ENCODE measurements at regions not wholly inside any gene's neighbourhood (a gene's known extent, or its start where the extent isn't known, plus 50 kb on each side); places are given as distances from the start of the nearest gene placed in this dataset.

DNA sequence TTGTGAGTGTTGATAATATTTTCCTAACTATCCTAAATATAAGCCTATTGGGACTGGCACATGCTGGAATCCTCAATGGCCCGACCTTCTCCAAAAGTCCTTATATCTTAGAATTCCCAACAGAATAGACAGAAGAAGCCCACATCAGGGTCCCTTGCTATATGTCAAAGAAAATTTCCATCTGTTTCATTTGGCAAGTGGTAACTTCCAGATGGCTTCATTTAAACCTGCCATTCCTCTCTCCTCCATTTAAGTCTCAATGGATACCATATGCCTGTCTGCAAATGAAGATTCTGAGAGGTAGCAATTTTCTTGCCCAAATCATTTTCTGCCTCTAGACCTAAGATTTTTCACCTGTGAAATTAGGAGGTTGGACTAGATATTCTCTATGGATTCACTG lies 73.1 kb upstream of the KCNA4 start:
- DNase-seq, result no peak

DNA sequence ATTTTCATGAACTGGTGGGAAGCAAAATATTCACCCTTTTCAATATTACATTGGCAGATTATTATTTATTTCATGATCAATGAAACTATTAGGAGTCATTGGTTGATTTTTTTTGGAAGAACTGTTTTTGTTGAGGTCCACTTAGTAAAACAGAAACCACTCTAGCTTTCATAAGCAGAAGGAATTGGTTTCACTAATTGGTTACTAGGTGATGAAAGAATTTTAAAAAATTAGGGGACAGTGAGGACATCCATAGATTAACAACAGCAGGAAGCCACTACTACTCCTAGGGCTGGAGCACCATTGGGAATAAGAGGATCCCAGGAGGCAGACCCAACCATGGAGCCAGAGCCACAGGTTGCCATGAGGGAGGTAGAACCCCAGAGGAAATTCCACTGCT lies 74.4 kb upstream of the KCNA4 start:
- no peak for DNase-seq

DNA sequence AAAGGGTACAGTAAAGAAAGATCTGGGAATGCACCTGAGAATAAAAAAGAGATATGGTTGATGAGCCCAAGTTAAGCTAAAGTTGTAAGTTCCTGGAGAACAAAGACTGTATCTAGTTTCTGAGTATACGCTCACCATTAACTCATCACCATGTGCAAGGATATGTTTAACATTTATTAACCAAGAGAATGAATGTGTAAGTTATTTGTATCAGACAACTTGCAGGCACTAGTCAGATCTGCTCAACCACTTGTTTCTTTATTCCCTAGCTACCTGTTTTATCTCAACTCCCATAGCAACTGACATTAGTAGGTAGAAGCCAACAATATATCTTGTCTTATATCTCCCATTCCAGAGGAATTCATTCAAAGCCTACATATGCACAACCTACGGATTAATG lies 74.9 kb upstream of the KCNA4 start:
- no peak for DNase-seq

DNA sequence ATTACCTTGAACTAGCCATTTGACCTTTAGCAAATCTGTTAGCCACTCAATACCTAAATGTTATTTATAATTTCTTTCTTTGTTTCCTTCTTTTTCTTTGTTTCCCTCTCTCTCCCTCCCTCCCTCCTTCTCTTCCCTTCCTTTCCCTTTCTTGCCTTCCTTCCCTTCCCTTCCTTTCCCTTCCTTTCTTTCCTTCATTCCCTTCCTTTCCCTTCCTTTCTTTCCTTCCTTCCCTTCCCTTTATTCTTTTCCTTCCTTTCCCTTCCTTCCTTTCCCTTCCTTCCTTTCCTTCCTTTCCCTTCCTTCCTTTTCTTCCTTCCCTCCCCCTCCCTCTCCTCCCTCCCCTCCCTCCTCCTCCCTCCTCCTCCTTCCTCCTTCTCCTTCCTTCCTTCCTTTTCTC lies 75.7 kb upstream of the KCNA4 start:
- DNase-seq, result no peak

DNA sequence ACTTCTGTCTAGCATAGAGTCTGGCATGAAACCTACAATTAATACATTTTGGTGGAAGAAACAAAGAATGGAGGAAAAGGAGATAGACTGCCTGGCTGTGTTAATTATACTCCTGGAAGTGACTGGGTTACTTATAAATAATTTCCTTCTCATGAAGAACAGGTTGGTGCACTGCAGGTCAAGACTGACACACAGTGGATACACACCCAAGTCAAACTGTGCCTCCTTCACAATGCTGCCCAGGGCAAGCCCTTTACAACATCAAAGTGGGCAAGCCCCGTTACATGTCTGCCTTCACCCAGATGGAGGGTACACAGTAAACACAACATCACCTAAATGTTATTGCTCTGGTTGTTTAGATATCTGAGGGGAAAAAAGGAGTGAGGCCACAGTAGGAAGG lies 83.7 kb upstream of the KCNA4 start:
- DNase-seq, result no peak

DNA sequence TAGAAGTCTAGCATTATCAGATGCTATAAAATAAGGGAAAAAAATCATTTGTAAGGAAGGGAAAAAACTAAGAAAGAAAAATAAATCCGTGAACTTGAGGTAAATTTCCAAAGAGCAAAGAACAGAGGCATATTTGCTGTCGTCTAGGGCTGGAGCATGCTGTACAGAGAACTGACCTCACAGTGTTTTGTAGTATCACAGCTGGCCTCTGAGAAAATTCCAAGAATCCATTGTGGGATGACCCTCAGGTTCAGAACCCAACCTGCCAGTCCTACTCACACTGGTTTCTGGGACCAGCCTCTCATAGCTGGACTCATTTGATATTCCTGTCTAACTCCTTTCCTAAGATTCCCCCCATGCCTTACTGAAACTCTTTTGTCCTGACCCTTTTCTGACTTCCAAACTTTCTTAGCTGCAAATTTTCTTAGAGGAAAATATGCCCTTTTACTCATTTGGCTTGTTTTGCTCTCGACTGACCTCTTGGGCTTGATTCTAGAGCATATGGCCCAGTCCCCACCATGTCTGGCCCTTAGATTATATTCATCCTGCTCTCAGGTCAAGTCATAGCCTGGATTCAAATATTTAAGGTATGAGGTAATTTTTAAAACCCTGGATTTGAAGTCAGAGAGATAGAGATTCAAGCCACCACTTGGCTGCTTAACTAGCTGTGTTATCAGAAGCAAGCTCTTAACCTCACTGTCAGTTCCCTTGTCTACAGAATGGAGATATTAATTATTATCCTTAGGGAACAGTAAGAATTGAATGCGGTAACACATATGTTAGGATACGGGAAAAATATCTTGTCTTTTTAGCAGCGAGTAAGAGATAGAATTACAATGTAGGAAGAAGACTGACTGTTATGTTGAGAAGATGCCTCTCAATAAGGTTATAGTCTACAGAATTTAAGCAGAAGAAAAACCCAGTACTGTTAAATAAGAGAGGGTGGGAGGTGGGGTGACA lies 89.7 kb upstream of the KCNA4 start:
- no peak for DNase-seq

DNA sequence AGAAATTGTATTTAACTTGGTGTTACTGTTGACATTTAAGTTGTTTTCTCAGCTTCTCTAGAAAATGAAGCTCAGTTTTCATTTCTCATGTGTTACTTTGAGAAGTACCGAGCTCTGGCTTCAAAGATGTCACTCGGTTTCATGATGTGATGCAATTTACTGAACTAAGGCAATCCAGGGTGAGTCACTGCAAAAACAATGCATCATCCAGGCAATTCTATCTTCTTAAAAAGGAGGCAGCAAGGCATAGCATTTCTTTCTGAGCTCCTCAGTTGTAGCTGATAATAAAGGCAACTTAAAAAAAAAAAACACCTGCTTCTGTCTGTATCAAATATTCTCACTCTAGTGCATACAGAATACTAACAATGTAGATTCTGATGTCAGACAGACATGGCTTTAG lies 91.1 kb upstream of the KCNA4 start:
- DNase-seq, result no peak

DNA sequence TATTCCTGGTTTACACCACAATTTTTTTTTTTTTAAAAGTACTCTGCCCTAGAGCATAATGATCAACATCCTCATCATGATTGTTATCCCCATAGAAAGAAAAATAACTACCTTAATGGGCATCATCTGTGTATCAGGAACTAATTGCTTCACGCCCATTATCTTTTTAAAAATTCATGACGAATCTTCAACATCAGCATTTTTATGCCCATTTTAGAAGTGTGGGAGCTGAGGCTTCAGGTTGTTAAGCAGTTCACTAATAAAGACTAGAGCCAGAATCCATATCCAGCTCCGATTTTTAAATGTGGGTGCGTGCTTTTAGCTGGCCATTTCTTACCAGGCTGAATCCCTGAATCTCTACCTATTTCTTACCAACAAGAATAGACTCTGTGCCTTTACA lies 92.9 kb upstream of the KCNA4 start:
- DNase-seq, result no peak

DNA sequence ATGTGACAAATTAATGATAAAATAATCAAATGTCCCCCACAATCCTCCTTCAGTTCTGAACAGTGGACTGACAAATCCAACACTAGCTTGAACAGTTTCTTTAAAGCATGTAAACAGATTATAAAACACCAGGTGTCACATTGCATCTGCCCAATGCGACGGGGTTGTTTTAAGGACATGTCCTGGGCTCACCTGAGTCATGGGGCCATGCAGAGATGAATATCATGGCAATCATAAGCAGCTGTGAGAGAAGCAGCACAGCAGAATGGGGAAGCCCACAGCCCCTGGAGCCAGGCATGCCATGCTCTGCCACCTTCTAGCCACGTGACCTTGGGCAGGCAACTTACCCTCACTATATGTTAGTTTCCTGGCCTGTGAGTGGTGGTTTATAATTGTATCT lies 93.9 kb upstream of the KCNA4 start:
- no peak for DNase-seq

DNA sequence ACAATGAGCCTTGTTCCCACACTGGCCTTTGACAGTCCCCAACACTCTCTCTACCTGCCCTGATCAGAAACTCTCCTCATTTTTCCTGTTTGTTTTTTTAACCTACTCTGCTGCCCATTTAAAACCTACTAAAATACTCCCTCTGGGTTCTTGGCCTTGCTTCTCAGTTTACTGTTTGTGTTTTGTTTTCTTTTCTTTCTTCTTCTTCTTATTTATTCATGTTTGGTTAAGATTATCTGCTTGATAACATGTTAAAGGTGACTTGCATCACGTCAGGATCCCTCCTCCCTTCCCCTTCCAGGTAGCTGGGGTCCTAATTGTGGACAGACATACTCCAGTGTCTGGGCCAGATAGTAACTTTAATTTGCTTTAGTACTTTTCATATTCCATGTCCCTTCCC lies 95.0 kb upstream of the KCNA4 start:
- DNase-seq, result no peak

DNA sequence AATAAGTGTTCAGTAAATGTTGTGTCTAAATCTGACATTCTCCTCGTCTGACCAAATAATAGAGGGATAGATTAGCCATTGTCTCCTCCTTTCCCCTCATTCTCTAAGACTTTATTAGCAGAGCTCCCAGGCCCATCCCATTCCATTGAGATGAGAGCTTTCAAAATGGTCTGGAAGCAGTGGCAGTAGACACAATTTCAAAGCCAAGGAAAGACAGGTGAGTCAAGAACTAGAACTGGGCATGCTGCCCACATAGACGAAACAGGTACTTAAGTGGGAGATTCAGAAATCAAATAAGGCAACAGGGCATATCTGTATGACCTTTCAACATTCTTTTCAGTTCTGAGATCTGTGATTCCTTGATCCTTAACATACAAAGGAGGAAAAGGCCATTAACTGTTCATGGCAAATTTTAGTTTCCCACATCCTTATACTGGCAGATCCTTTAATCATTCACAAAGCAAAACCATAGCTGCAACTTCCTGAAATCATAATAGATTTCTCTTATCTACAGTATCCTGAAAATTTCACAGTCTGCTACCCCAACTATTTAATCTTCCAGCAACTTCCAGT lies 96.6 kb upstream of the KCNA4 start:
- DNase-seq, result no peak

DNA sequence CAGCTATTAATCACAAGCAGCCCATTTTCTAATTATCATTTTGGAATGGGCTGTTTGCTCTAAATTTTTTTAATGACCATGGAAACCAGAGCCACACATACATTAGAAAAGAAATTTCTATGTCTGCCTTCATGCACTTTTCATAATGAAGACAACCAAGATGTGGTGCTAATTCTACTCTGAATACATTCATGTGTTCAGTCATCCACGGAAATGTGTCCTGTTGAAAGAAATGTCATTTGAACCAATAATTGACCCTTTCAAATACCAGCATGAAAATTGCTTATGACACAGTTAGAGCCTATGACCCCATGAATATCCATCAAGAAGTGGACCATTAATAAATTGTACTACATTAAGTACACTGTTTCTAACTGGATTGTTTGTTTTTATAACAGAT lies 99.7 kb upstream of the KCNA4 start:
- DNase-seq, result no peak

DNA sequence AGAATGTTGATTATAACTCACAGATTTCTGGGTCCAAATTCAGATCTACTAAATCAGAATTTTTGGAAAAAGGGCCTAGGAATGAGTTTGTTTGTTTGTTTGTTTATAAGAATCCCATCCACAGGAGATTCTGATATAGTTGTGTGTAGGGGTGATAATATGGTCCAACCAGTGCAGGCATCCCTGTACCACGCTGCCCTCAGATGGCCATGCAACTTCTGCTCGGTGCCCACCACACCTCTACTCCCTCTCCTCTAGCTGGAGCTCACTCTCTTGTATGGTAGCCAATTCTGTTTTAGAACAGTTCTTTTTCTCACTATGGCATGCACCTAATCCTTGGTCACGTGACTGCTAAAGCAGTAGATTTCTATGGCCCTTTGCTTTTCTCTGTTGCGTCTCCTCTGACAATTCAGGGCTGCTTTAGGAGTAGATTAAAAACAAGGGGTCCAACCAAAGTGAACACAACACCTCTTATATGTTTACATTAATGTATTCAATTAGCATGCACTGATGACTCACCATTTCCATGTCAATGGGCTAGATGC lies 103.3 kb upstream of the KCNA4 start:
- DNase-seq, result no peak

DNA sequence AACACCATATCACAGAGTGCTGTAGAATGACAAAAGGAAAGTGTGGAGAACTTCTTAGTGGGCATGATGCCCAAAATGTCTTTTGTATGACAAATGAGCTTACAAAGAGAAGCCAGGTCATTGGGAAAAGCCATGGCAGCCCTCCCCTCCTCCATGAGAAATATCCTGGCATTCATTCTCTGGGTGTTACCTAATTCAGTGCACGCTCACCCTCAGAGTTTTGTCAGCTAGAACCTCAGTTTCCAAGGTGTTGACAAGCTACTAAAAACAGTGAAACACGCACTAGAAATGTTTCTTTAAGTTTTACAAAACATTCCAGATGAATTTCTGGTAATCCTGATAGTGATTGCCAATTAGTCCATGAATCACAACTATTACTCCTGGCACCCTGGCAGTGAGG lies 105.4 kb upstream of the FSHB start:
- no peak for DNase-seq

DNA sequence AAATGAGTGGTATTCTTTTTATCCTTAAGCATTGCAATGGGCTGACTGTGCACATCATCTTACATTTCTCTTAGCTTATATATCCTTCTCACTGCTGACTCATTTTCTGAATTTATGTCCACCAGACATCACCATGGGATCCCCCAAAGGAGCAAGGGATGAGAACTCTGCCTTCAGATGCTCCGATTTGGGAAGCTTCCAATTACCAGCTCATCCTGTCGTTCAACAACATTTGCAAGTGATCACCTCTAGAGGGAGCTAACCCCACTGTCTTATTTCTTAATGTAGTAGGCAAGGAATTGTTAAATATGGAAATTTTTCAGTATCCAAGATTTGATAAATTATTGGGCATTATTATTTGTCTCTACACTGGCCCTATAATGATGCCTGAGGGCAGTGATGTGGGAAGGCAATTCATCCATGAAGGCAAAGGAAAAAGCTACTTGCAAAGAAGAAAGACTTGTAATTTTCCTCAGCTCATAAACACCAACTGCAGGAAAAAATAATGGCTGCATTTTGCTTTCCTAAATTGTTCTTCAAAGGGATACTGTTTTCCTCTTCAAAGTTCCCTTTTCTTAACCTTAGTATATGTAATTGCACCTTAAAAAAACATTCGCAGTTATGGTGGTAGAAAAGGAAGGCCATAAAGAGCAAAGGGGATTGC lies 102.4 kb upstream of the FSHB start:
- DNase-seq, result no peak

DNA sequence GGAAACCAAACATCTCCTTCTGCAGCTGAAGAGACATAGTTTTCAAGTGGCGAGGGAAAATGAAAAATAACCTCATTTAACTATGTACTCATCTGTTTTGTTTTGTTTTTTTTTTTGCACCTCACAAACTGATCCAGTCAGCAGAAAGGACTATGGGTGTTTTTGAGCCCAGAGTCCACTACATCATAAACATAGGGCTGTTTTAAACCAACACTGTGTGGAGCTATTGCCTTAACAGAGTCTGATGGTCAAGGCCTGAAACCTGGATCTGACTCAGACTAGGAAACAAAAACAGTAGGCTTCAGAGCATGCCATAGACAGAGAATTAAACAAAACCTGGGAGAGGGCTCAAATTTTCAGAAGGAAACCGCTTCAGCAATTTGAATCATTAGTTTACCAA lies 99.3 kb upstream of the FSHB start:
- no peak for DNase-seq

DNA sequence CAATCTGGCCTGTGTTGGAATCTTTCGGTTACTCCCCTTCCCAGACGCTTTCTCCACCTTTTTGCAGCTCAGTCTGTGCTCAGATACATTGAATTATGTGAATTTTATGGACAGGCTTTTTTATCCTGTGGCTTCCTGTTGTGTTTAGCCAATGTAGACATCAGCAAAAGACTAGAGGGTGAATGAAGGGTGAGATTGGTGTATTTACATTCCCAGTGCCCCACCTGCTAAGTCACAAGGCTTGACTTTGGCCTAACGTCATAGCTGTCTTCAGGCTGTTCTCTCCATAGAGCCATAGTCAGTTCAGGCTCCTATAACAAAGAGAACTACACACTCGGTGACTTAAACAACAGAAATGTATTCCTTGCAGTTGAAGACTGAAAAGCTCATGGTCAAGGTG lies 97.5 kb upstream of the FSHB start:
- no peak for DNase-seq

DNA sequence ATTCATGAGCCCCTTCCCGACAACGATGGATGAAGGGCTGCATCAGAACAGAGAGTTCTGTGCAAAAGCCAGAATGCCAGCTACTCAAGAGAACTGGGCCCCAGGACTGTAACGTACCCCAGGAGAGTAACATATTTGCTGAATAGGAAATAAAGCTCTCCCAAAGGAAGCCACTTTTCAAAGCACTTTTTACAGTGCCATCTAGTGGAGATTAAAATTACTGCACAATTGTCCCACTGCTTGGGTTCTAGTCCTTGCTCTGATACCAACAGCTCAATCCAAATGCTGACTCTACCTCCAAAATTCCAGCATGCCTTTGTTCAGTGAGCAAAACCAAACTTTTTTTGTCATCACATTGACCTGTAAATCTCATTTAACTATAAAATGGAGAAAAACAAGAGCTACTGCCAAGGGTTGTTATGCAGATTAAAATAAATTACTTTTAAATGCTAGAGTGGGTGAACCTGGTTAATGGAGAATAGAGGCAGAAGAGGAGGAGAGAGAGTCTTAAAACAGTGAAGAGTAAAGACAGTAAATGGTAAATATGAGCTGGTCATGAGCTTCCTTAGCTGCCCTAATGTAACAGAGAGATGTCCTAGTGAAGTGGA lies 87.6 kb upstream of the FSHB start:
- peak; percentile 0 for DNase-seq

DNA sequence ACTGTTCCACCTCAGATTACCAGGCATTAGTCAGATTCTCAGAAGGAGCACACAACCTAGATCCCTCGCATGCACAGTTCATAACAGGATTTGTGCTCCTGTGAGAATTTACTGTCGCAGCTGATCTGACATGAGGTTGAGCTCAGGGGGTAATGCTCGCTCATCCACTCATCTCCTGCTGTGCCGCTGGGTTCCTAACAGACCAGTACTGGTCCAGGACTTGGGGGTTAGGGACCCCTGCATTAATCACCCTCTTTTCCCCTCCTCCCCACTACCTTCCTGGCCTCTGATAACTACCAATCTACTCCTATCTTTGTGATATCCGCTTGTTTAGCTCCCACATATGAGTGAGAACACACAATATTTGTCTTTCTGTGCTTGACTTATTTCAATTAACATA lies 83.5 kb upstream of the FSHB start:
- DNase-seq, result no peak

DNA sequence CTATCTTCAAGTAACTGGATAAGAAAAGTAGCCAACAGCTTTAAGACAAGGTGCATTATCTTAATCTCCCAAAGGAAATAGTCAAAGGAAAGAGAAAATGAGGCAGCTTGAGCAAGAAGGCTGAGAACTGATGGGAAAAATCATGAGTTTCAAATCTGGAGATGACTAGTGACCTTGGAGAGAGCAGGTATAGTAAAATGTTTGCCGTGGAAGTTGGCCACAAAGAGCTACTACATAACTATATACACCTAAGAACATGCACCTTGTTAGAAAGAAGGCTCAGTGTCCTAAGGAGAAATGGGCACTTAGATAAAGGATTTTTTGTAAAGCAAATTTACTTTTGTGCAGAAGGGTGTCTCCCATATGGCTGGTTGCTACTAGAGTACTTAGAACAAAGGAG lies 80.8 kb upstream of the FSHB start:
- DNase-seq, result no peak

DNA sequence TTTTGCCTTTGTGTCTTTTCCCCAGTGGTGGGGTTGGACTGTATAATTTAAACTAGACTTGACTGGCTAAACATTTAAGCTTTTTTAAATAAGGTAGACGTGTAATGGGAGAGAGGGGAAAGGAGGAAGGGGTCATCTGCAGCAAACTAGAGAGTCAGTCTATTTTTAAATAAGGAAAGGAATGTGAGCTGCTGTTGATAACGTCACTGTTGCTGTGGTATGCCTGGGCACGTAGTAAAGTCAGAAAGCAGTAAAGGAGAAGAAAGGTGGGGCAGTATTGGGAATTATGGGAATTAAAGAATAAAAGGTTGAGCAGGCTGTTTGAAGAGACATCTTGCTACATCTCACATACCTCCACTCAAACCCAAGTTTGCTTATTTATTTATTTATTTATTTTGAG lies 80.4 kb upstream of the FSHB start:
- no peak for DNase-seq

DNA sequence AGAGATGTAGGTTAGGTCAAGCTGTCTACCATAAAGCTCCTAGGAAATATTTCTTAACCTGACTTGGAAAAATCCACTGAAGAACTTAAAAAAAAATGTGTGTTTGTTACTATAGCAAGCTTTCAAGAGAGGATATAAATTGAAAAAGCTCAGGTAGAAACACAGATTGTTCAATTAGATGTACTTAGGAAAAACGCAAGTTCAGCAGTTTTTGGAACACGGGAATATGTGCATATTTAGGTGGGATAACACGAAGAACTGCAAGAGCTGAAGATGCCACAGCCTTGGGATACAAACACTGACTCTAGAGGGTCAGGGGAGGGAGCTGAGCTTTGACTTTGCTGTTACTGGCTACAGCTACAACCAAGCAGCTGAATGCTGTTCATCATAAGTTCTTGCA lies 77.8 kb upstream of the FSHB start:
- no peak for DNase-seq

DNA sequence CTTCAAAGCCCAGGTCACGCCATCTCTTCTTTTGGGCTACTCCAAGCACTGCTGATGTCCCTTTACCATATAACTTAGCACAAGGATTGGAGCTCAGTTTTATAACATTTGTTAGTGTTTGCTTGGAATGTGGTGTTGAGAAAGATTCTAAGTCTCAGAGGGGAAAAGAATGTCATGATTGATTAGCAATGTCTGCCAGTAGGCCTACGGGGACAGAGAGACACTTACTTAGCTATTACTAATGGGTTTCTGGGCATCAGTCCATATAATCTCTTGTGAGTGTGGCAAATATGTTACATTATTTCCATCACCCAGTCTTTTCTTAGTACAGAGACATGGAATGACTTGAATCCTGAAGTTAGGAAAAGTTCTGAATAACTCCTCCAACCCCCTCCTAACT lies 75.4 kb upstream of the FSHB start:
- no peak for DNase-seq

DNA sequence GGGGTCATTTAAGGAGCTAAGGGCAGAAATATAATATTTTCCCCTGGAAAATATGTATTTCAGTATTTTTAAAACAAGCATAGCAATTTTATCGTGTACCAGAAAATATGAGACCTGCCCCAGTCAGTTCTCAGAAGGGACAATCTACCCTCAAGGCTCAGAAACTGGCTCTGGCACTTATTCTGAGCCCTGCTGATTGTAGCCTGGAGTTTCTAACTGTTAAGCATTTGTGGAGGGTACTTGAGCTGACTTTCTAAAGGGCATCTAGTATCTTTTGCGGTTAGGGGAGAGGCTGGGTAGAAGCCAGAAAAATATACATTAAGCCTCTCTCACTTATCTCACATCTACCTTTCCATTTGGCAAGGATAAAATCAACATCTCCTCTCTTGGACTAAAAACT lies 71.3 kb upstream of the FSHB start:
- no peak for DNase-seq

Measured in NCI-H510A treated with DMSO at 0.1 percent for 48 hours (cell line).